ENCODE measurements at regions not wholly inside any gene's neighbourhood (a gene's known extent, or its start where the extent isn't known, plus 50 kb on each side); places are given as distances from the start of the nearest gene placed in this dataset.
A peak's percentile ranks its signal among the peaks of the same experiment; 100 is the strongest.

DNA sequence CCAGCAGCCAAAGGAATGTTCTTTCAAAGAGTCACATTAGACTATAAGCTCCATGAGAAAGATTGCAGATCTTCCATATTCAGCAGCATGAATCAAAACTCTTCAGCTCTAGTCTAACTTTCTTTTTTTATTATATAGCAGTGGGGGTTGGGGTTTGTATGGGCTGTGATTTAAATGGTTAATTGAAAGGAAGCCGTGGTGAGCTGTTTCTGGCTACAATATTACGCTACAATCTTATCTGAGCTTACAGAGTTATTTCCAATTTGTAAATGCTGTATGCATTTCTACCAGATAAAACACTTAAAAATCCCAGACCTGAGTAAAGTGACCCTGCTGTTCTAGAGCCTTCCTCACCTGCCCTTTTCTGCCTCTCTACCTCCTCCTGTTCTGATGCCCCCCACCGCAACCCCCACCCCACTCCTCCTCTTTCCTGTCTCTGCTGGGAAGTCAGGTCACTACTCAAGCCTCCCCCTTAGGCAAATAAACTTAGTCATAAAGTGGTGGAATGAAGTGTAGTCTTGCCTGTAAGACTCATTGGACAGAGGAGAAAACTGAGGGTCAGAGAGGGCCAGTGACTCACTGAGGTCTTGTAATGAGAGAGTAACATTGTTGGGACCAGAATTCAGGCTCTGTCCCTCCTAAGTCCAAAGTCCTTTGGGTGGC lies 1089.5 kb downstream of the BCL11B start:
- H3K36me3 Mint-ChIP-seq = peaks cover 2% of the 10 kb centered on the region
- peaks cover 0 to 5% (median 3%) of the 10 kb centered on the region in 3 donors for H3K9me3 Mint-ChIP-seq
- peak overlapping the region in 1 of 3 donors; percentile 23 for H3K27ac Mint-ChIP-seq
- no peak overlapping the region for H3K4me3 Mint-ChIP-seq
- H3K27me3 Mint-ChIP-seq = no peaks in the 10 kb centered on the region
- H3K4me1 Mint-ChIP-seq = peaks cover 0 to 2% (median 0%) of the 10 kb centered on the region in 3 donors

DNA sequence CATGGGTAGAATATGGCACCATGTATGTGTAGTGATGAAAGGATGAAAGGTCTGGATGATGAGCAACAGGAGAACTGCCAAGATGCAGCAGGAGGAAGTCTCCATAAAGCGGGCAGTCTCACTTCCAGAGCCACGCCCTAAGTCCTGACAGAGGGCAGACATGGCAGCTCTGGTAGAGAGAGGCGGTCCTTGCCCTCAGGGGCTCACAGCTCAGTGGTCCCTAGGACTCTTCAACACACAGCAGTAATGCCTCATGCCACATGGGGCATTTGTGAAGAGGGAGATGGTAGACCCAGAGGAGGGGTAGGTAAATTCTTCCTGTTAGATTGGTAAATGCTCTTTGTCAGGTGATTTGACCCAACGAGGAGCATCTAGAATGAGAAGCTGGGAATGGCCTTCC lies 1088.4 kb downstream of the BCL11B start:
- Mint-ChIP-seq H3K4me3 (no peak overlapping the region), H3K36me3 (peaks cover 2% of the 10 kb centered on the region), H3K27me3 (no peaks in the 10 kb centered on the region), H3K27ac (no peak overlapping the region), H3K4me1 (peaks cover 0 to 2% (median 0%) of the 10 kb centered on the region in 3 donors), H3K9me3 (peaks cover 0 to 5% (median 3%) of the 10 kb centered on the region in 3 donors)

DNA sequence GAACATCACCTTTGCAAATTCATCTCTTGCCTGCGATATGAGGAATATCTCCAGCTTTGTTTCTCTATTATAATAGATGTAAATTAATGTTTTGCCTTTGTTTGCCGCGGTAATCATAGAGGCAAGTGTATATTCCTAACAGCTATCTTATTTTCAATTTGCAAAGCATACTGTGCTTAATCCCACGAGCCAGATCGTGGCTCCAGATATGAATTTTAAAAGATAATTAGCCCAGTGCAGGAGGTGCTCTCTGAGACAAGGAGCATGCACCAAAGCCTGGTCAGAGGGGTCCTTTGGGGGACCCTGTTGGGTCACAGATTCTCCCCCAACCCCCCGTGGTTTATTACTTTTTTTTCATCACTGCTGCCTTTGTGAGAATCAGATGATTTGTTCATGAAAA lies 1087.5 kb downstream of the BCL11B start:
- no peak overlapping the region for H3K4me3 Mint-ChIP-seq
- peaks cover 2% of the 10 kb centered on the region for H3K36me3 Mint-ChIP-seq
- peaks cover 0 to 2% (median 0%) of the 10 kb centered on the region in 3 donors for H3K4me1 Mint-ChIP-seq
- H3K27ac Mint-ChIP-seq = no peak overlapping the region
- no peaks in the 10 kb centered on the region for H3K27me3 Mint-ChIP-seq
- H3K9me3 Mint-ChIP-seq = peaks cover 0 to 5% (median 3%) of the 10 kb centered on the region in 3 donors

DNA sequence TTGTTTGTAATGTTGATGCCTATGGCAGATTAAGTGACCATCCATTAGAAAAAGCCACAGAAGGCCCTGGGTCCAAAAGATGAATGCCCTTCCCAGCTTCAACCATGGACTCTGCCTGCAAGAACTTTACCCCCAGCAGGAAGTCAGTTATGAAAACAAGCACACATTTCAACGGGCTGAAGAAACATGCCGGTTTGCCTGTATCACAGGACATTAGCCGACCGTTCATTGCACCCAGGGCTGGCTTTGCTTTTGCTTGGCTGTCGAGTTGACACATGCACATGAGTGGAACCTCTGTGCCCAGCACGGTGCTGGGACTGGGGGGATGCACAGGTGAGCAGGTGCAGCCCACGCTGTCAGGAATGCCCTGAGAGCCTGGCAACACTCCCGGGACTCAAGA lies 1087.0 kb downstream of the BCL11B start:
- Mint-ChIP-seq H3K36me3 (peaks cover 2% of the 10 kb centered on the region), H3K27ac (no peak overlapping the region), H3K4me1 (peaks cover 0 to 2% (median 0%) of the 10 kb centered on the region in 3 donors), H3K27me3 (no peaks in the 10 kb centered on the region), H3K4me3 (no peak overlapping the region), H3K9me3 (peaks cover 0 to 5% (median 3%) of the 10 kb centered on the region in 3 donors)

DNA sequence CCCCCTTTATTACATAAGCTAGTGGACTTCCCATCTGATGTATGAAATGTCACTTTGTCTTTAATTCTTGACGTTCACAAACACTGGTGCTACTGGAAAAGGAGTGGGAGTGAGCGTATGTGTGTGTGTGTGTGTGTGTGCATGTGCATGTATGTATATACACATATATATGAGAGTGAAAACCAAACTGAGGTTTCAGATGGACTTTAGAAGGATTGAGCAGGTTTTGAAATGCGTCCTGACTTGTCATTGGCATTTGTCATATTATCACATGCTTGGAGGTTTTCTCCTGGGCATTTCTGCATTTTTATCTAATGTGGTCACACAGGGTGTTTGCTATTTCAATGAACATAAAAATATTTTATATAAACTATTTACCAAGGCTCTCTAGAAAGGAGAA lies 1085.9 kb downstream of the BCL11B start:
- Mint-ChIP-seq H3K27ac (peak overlapping the region in 1 of 3 donors; percentile 25), H3K27me3 (no peaks in the 10 kb centered on the region), H3K4me3 (no peak overlapping the region), H3K4me1 (no peaks in the 10 kb centered on the region), H3K36me3 (peaks cover 2% of the 10 kb centered on the region), H3K9me3 (peaks cover 0 to 7% (median 5%) of the 10 kb centered on the region in 3 donors)

DNA sequence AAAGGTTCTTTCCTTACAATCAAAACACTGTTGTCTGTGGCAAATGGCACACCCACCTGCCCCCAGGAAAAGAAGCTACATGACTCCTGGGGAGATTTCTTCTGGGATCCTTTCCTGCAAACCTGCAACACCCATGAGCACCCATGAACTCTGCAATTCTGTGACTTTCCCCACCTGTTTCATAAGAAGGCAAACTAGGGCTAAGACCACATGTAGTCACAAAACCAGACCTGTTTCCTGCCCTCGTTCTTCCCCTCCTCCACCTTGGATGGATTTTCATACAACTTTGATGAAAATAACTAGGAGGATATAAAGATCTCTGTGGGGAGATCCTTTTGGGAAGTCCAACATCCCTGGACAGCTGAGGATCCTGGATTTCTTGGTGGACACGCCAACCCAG lies 1084.7 kb downstream of the BCL11B start:
- no peaks in the 10 kb centered on the region for H3K27me3 Mint-ChIP-seq
- H3K4me3 Mint-ChIP-seq = no peak overlapping the region
- H3K9me3 Mint-ChIP-seq = peaks cover 0 to 7% (median 5%) of the 10 kb centered on the region in 3 donors
- H3K4me1 Mint-ChIP-seq = no peaks in the 10 kb centered on the region
- peak overlapping the region in 1 of 3 donors; percentile 47 for H3K27ac Mint-ChIP-seq
- H3K36me3 Mint-ChIP-seq = peaks cover 2% of the 10 kb centered on the region

DNA sequence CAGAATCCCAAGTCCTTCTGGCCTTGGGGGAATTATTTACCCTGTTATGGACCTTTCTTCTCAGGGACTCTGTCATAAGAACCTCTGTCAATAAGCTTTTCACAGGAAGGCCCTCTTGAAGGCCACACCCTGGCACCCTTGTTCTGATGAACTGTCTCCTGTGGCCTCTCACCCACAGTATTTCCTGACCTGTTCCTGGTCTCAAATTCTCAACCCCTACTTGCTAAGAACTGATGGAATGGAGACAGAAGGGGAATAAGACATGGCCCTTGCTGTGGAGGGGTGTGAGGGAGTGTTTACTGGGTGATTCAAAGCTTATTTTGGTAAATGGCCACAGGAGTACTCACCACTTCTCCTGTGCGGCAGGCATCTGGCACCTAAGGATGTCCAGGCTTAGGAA lies 1082.9 kb downstream of the BCL11B start:
- Mint-ChIP-seq H3K9me3 (peaks cover 0 to 7% (median 2%) of the 10 kb centered on the region in 3 donors), H3K4me3 (peak overlapping the region in 2 of 4 donors; percentile 5 to 12), H3K36me3 (no peaks in the 10 kb centered on the region), H3K4me1 (no peaks in the 10 kb centered on the region), H3K27me3 (no peaks in the 10 kb centered on the region), H3K27ac (peak overlapping the region in 2 of 3 donors; percentile 80 to 95)

DNA sequence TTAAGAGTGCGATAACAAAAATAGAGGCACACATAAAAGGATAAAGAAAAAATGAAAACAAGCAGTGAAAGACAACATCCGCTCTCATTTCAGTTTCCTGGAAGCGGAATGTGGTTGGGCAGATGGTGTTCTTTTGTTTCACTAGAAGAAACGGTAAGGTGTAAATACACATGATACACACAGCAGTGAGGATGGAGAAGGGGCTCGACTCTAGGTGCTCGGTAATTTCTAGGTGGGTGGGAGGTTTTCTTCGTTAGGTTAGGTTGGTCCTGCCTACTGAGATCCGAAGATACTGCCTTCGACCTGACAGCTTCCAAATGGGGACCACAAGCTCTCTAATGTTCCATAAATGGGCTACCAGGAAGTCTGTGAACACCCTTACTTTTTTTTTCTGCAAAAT lies 1082.5 kb downstream of the BCL11B start:
- no peaks in the 10 kb centered on the region for H3K36me3 Mint-ChIP-seq
- H3K27me3 Mint-ChIP-seq = no peaks in the 10 kb centered on the region
- peak overlapping the region in 1 of 4 donors; percentile 5 for H3K4me3 Mint-ChIP-seq
- H3K9me3 Mint-ChIP-seq = peaks cover 2 to 7% (median 3%) of the 10 kb centered on the region in 3 donors
- H3K27ac Mint-ChIP-seq = peak overlapping the region in 1 of 3 donors; percentile 95
- H3K4me1 Mint-ChIP-seq = no peaks in the 10 kb centered on the region

DNA sequence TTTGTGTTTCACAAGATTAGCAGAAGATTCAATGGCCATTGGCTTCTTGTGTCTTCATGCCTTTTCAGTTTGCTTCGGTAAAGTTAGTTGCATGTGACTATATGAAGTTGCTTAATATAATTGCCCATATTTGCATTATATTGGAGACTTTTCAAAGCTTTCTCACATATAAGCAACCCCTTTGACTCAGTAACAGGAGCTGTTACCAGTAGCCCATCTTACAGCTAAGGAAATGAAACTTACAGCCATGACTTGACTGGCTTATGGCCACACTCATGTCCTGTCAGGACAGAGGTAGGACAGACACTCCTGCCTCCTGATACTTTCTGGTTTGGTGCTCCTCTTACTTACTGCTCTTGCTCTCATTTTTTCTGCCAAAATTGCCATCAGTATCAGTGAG lies 1082.1 kb downstream of the BCL11B start:
- Mint-ChIP-seq H3K4me3 (no peak overlapping the region), H3K36me3 (no peaks in the 10 kb centered on the region), H3K27ac (peak overlapping the region in 1 of 3 donors; percentile 95), H3K27me3 (no peaks in the 10 kb centered on the region), H3K9me3 (peaks cover 2 to 7% (median 3%) of the 10 kb centered on the region in 3 donors), H3K4me1 (no peaks in the 10 kb centered on the region)

DNA sequence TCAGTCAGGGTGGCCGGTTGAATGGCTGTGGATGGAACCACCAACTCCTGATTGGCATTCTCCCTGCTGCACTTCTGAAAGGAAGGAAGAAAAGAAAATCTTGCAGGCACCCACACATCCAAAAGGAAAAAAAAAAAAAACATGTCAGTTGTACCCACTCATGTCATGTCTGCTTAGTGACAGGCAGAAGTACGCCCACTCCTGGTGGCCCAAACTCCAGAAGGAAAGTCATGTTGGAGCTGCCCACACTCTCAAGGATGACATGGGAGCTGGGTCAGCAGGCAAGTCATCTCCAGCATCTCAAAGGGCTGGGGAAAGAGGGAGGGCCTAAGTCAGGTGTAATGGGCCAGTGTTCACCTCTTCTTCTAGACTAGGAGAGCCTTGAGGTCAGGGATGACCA lies 1079.1 kb downstream of the BCL11B start:
- Mint-ChIP-seq H3K36me3 (no peaks in the 10 kb centered on the region), H3K4me1 (peaks cover 0 to 3% (median 0%) of the 10 kb centered on the region in 3 donors)

DNA sequence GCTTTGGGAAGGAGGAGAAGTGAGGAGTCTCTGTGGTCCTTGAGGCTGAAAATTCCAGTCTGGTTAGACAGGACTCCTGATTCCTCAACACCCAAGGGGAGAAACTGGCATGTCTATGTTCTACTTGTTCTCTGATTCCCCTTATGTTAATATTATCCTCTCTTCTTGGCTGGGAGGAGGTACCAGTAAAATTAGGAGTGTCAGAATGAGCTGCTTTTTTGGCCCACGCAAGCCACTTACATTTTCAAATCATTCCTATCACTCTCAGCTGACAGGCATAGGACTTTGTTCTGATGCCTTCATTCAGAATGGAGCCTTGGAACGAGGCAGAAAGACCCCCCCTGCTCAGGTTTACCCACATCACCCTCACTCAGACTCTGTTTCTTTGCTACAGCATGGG lies 1077.2 kb downstream of the BCL11B start:
- peaks cover 4 to 8% (median 4%) of the 10 kb centered on the region in 3 donors for H3K9me3 Mint-ChIP-seq
- H3K27ac Mint-ChIP-seq = no peak overlapping the region
- H3K36me3 Mint-ChIP-seq = no peaks in the 10 kb centered on the region
- H3K4me3 Mint-ChIP-seq = no peak overlapping the region
- peaks cover 0 to 3% (median 0%) of the 10 kb centered on the region in 3 donors for H3K4me1 Mint-ChIP-seq
- no peaks in the 10 kb centered on the region for H3K27me3 Mint-ChIP-seq

More for the DNA sequence above, 1079.1 kb downstream of the BCL11B start:
- H3K27me3 Mint-ChIP-seq = no peaks in the 10 kb centered on the region
- peak overlapping the region in 1 of 3 donors; percentile 26 for H3K27ac Mint-ChIP-seq
- H3K4me3 Mint-ChIP-seq = no peak overlapping the region
- peaks cover 4 to 8% (median 4%) of the 10 kb centered on the region in 3 donors for H3K9me3 Mint-ChIP-seq

DNA sequence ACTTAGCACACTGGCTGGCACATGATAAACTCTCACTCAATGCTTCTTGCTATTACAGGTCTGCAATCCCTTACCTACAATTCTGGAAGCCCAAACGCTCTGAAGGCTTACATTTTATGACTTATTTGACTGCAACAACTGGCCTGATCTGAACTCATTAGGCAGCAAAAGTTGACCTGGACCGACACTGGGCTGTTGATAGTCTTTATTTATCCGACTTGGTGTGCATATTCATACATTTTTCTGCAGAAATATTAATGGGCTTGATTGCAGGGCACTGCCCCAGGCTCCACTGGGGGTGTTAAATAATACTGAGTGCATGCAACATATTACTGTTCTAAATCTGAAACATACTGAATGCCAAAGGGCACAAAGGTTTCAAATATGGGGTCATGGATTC lies 1076.7 kb downstream of the BCL11B start:
- H3K9me3 Mint-ChIP-seq = peaks cover 4 to 5% (median 4%) of the 10 kb centered on the region in 3 donors
- H3K4me3 Mint-ChIP-seq = no peak overlapping the region
- no peaks in the 10 kb centered on the region for H3K27me3 Mint-ChIP-seq
- H3K27ac Mint-ChIP-seq = no peak overlapping the region
- peaks cover 0 to 3% (median 0%) of the 10 kb centered on the region in 3 donors for H3K4me1 Mint-ChIP-seq
- no peaks in the 10 kb centered on the region for H3K36me3 Mint-ChIP-seq

DNA sequence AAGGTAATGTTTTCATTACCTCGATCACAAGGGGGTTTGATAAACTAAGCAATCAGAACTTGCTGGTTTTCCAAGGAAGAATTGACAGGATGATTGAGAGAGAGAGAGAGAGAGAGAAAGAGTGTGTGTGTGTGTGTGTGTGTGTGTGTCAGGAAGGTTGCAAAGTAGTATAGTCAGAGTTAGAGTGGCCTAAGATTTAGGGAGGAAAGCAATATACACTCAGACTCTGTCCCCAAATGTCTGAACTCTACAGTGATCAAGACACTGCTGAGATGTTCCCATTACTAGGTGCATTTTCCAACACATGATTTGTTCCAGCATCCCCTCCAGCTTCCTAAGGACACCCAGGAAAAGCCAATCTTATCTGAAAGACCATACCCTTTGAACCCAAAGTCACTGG lies 1074.1 kb downstream of the BCL11B start:
- Mint-ChIP-seq H3K4me1 (peaks cover 0 to 3% (median 0%) of the 10 kb centered on the region in 3 donors), H3K36me3 (no peaks in the 10 kb centered on the region), H3K27me3 (no peaks in the 10 kb centered on the region), H3K9me3 (peaks cover 4 to 9% (median 4%) of the 10 kb centered on the region in 3 donors), H3K4me3 (no peak overlapping the region), H3K27ac (no peak overlapping the region)

DNA sequence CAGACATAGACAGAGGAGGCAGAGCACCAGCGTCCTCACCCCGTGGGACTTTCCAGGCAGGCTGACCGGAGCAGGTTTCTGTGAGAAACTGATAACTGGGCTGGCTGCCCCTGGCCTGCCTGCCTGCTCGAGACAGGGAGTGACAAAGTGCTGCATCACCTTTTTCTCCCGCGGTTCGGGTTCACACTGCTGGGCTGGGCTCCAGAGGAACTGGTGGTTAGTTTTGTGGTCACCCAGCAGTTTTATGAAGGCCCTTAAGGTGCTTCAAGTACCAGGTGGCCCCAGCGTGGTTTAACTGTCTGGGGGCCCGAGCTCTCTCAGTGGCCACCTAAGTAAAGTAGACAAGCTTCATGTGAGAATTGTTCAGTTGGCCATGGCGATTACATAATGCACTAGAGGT lies 1073.6 kb downstream of the BCL11B start:
- H3K27ac Mint-ChIP-seq = no peak overlapping the region
- no peaks in the 10 kb centered on the region for H3K27me3 Mint-ChIP-seq
- H3K4me3 Mint-ChIP-seq = no peak overlapping the region
- peaks cover 0 to 3% (median 0%) of the 10 kb centered on the region in 3 donors for H3K4me1 Mint-ChIP-seq
- H3K9me3 Mint-ChIP-seq = peaks cover 4 to 9% (median 4%) of the 10 kb centered on the region in 3 donors
- no peaks in the 10 kb centered on the region for H3K36me3 Mint-ChIP-seq

DNA sequence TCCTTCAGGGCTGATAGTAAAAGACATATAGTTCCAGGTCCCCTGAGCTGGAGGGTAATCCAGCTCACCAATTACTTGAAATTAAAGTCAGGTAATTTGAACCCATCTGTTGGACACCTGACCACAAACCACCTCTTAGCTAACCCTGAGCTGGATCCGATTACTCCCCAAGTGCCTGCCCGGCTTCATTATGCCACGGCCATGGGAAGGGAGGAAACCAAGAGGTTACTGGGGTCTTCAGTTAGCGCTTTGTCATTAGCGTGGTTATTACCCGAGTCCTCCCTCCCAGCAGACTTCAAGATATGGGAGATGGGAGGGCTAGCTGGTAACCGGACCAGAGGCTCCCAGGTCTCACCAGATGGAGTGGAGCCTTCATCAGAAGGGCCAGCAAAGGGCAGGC lies 1071.4 kb downstream of the BCL11B start:
- no peak overlapping the region for H3K27ac Mint-ChIP-seq
- peaks cover 0 to 3% (median 0%) of the 10 kb centered on the region in 3 donors for H3K4me1 Mint-ChIP-seq
- H3K9me3 Mint-ChIP-seq = peaks cover 0 to 5% (median 4%) of the 10 kb centered on the region in 3 donors
- no peak overlapping the region for H3K4me3 Mint-ChIP-seq
- H3K27me3 Mint-ChIP-seq = no peaks in the 10 kb centered on the region
- no peaks in the 10 kb centered on the region for H3K36me3 Mint-ChIP-seq

DNA sequence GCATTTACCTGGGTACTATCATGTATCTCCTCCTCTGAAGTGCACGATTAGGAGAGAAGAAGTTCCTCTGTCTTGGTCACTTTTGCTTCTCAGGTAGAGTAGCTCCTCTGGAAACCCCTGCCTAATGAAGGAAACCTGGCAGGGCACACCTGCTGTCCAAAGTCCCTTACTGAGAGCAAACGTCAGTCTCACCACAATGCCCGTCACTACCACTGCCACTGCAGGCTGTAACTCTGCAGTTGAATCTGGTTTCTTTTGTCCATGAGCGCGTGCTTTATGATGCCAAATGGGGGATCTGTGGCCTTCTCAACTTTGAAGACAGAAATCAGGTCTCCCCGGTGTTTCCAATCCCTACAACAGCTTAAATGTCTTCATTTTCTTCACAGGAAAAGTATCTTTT lies 1068.6 kb downstream of the BCL11B start:
- peak overlapping the region in 1 of 4 donors; percentile 1 for H3K4me3 Mint-ChIP-seq
- H3K9me3 Mint-ChIP-seq = peaks cover 0 to 5% (median 0%) of the 10 kb centered on the region in 3 donors
- no peaks in the 10 kb centered on the region for H3K27me3 Mint-ChIP-seq
- H3K36me3 Mint-ChIP-seq = no peaks in the 10 kb centered on the region
- H3K27ac Mint-ChIP-seq = peak overlapping the region in 1 of 3 donors; percentile 36
- H3K4me1 Mint-ChIP-seq = no peaks in the 10 kb centered on the region
